Mucosa of descending colon (tissue), 3 donors: ENCODE measurements at regions not wholly inside any gene's neighbourhood (a gene's known extent, or its start where the extent isn't known, plus 50 kb on each side); places are given as distances from the start of the nearest gene placed in this dataset.

Experiments used
- ATAC-seq: fragments of 200-7000 bp; cut with Tn5 transposase; one replicate; pipeline ENCODE4 v1.9.1; 2020; ENCODE audit warnings: mild to moderate bottlenecking, moderate library complexity
- DNase-seq, 3 donors: peaks; one replicate each; pipeline ENCODE4 v3.0.0-alpha.2; 2020
- H3K36me3 ChIP-seq: fragments of 200-600 bp; one replicate; pipeline ENCODE4 v1.8.0; 2021; ENCODE audit warnings: low read depth, mild to moderate bottlenecking
- H3K4me1 ChIP-seq: fragments of 200-600 bp; one replicate; pipeline ENCODE4 v1.8.0; 2021; ENCODE audit warnings: low read depth, mild to moderate bottlenecking
- H3K4me3 ChIP-seq: fragments of 200-600 bp; one replicate; pipeline ENCODE4 v1.8.0; 2021; ENCODE audit warnings: mild to moderate bottlenecking
- H3K9me3 ChIP-seq: fragments of 200-600 bp; one replicate; pipeline ENCODE4 v1.8.0; 2021; ENCODE audit warnings: mild to moderate bottlenecking
- intact Hi-C, 2 donors: fragments of 100-400 bp; cut with DNase I in 1 of 2; cut with micrococcal nuclease in 1 of 2; formaldehyde crosslinking; loops; one replicate each; pipeline versions ENCODE4 v1.11.0 to v1.11.1; 2022; cut with DNase I, micrococcal nuclease
- TF ChIP-seq, protein P1 (sequence below): fragments of 200-600 bp; IDR thresholded peaks from one replicate; pipeline ENCODE4 v1.8.0; 2022; ENCODE audit warnings: antibody characterized with exemption, mild to moderate bottlenecking
- donor health status: DM: no; HTN: no; CAD: no; lungs with moderate emphysema.
- donor health status: DM: no; HTN: no; CAD: no.
- donor health status: DM: no; HTN: yes; CAD: no.

DNA sequence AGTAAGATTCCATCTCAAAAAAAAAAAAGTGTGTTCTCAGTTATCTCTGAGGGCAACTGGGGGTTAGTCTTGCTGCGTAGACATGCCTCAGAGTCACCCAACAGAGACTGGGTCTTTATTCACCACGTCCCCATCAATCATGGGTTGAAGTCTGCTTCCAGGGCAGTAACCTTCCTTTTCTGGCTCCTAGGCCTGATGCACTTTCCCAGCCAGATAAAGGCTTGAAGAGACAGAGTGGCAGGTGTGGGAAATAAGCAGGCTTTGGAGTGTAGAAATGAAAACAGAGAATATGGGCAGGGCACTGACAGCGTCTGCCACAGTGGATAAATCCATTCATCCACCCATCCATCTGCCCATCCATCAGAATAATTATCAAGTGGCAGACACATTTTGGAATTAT is 134.1 kb upstream of the LGALSL start:
- Histone ChIP-seq H3K4me3 (no peak overlapping the region), H3K36me3 (no peaks in the 10 kb centered on the region), H3K4me1 (no peaks in the 10 kb centered on the region), H3K9me3 (peaks cover 3% of the 10 kb centered on the region)
- ATAC-seq = no peak
- no peak for DNase-seq
- intact Hi-C loops = no loop called here
- TF ChIP-seq, protein P1, sequence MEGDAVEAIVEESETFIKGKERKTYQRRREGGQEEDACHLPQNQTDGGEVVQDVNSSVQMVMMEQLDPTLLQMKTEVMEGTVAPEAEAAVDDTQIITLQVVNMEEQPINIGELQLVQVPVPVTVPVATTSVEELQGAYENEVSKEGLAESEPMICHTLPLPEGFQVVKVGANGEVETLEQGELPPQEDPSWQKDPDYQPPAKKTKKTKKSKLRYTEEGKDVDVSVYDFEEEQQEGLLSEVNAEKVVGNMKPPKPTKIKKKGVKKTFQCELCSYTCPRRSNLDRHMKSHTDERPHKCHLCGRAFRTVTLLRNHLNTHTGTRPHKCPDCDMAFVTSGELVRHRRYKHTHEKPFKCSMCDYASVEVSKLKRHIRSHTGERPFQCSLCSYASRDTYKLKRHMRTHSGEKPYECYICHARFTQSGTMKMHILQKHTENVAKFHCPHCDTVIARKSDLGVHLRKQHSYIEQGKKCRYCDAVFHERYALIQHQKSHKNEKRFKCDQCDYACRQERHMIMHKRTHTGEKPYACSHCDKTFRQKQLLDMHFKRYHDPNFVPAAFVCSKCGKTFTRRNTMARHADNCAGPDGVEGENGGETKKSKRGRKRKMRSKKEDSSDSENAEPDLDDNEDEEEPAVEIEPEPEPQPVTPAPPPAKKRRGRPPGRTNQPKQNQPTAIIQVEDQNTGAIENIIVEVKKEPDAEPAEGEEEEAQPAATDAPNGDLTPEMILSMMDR = no peak

DNA sequence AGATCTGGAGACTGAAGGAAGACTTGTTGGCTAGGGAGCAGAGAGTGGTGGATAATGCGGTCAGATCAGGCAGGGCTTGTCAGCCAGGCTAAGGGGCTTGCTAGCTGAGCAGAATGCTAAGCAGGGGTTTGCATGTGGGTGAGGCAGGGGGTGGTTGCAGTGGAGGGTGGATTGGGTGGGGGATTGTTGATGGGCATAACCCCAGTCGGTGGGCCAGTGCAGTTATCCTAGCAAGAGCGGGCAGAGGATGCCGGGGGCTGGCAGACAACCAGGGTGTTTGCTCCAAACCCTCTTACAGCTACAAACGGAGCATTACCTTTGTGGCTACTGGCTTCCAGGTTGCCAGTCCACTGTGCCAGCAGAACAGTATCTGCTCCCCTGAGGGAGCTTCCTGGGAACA is 131.5 kb upstream of the LGALSL start:
- Histone ChIP-seq H3K4me3 (no peak overlapping the region), H3K36me3 (no peaks in the 10 kb centered on the region), H3K9me3 (peaks cover 3% of the 10 kb centered on the region), H3K4me1 (no peaks in the 10 kb centered on the region)
- ATAC-seq = no peak
- DNase-seq = no peak
- intact Hi-C loops = no loop called here
- TF ChIP-seq, protein P1 = no peak

DNA sequence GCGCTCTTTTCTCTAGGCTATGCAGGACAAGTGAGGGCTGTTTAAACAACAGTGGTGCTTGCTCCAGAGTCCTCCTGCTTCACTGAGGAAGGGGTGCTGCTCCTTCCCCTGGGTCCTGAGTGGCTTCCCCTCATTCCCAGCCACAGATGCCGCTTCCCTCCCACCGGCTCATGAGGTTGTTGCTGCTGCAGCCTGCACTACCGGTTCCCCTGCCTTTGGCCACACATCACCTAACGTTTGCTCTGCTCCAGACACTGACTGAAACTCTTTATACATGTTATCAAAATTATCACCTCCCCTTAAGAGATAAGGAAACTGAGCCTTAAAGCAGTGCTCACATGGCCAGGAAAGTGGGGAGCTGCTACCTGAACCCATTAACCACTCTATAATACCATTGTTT is 130.8 kb upstream of the LGALSL start:
- TF ChIP-seq, protein P1 = no peak
- no peak overlapping the region for H3K4me3 ChIP-seq
- DNase-seq = no peak
- no peak for ATAC-seq
- intact Hi-C loops = no loop called here
- peaks cover 3% of the 10 kb centered on the region for H3K9me3 ChIP-seq
- no peaks in the 10 kb centered on the region for H3K36me3 ChIP-seq
- no peaks in the 10 kb centered on the region for H3K4me1 ChIP-seq

DNA sequence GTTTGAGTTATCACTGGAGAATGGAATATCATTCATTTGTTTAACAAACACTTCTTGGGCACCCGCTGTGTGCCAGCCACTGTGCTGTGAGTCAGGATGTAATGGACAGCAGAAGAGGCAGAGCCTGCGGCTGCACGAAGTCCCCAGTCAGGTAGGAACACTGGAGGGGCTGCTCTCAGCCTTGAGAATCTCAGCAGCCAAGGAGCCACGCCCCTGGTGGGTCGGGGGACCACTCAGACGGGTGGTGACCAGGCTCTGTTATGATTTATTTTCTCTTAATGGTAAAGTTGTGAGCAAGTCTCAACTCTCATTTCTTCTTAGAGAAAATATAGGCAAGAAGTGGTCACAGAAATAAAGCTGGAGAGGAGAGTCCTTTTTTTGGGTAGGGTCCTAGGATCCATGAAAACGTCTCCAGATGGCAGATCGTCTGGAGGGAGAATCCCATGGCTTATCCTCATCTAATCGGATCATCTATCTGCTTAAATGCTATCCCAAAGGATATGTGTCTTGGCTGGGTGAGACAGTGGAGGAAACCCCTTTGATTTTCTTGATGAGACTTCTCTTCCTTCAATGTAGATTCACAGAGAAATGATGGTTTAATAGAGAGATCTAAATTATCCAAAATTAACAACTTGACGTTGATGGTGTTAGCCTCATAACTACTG is 129.1 kb upstream of the LGALSL start:
- peaks cover 5% of the 10 kb centered on the region for H3K4me1 ChIP-seq
- H3K36me3 ChIP-seq = no peaks in the 10 kb centered on the region
- intact Hi-C loops = loop anchor here in 1 of 2 donors (5.0 kb wide), 1 partner anchor 273 kb away; no protein-coding TSS in a partner anchor
- no peak for ATAC-seq
- TF ChIP-seq, protein P1 = no peak
- no peak overlapping the region for H3K4me3 ChIP-seq
- DNase-seq = no peak
- H3K9me3 ChIP-seq = peaks cover 3% of the 10 kb centered on the region

DNA sequence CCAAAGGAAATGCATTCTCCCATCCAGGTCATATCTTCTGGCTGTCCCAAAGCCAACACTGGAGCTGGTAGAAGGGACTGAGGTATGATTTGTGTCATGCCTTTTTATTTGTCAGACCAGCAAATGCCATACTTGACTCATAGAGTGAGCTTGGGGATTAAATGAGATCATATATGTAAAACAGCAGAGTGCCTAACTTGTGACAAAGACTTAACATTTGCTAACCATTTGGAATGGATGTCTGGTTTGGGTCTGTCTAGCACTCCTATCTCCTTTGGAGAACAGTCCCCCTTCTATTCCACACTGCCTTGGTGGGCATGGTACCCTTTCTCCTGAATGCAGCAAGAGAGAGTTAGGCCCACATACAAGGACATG is 128.5 kb upstream of the LGALSL start:
- DNase-seq = no peak
- intact Hi-C loops = loop anchor here in 1 of 2 donors (5.0 kb wide), 1 partner anchor 273 kb away; no protein-coding TSS in a partner anchor
- peaks cover 11% of the 10 kb centered on the region for H3K4me1 ChIP-seq
- H3K36me3 ChIP-seq = no peaks in the 10 kb centered on the region
- TF ChIP-seq, protein P1 = no peak
- no peak overlapping the region for H3K4me3 ChIP-seq
- H3K9me3 ChIP-seq = peaks cover 3% of the 10 kb centered on the region
- ATAC-seq = no peak
